ENCODE measurements at regions not wholly inside any gene's neighbourhood (a gene's known extent, or its start where the extent isn't known, plus 50 kb on each side); places are given as distances from the start of the nearest gene placed in this dataset.

DNA sequence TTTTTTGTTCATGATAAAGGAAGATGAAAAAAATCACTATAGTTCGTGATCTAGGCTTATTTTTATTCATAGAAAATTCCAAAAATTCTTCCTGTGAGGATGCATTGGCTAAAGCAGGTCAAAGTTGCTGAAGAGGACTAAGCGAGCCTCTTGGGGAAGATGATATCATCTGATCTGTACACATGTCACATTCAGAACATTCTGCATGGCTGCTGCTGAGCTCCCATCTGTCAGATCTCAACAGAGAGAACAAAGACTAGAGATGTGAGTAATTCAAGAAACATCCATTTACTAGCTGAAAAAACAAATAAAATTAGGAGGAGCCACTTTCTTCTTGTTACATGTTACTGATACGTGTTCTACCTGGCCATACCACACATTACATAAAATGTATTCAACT, 518.6 kb upstream of the FSIP2 start:
- no peak for TF ChIP-seq ZFX (IDR thresholded peaks at IDR 0.05)
- TF ChIP-seq, protein P1, sequence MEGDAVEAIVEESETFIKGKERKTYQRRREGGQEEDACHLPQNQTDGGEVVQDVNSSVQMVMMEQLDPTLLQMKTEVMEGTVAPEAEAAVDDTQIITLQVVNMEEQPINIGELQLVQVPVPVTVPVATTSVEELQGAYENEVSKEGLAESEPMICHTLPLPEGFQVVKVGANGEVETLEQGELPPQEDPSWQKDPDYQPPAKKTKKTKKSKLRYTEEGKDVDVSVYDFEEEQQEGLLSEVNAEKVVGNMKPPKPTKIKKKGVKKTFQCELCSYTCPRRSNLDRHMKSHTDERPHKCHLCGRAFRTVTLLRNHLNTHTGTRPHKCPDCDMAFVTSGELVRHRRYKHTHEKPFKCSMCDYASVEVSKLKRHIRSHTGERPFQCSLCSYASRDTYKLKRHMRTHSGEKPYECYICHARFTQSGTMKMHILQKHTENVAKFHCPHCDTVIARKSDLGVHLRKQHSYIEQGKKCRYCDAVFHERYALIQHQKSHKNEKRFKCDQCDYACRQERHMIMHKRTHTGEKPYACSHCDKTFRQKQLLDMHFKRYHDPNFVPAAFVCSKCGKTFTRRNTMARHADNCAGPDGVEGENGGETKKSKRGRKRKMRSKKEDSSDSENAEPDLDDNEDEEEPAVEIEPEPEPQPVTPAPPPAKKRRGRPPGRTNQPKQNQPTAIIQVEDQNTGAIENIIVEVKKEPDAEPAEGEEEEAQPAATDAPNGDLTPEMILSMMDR (conservative IDR thresholded peaks at IDR 0.05) = no peak
- H3K27ac ChIP-seq = no peak overlapping the region

DNA sequence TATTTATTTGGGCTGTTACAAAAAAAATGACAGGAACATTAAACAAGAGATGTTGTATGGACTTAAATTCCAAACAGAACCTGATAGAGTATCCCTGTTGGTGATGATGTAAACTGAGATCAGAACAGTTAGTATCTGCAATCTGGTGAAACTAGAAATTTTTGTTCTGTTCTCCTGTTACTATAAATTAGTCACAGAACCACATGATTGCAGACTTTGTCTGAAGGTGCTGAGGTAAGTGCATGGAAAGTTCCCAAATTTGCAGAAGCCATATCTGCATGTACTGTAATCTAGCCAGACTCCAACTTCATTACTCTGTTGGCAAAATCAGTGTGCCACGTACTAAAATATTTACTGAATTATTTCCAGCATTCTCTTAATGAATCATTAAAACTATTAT, 516.3 kb upstream of the FSIP2 start:
- no peak overlapping the region for H3K27ac ChIP-seq
- no peak for TF ChIP-seq ZFX (IDR thresholded peaks at IDR 0.05)

DNA sequence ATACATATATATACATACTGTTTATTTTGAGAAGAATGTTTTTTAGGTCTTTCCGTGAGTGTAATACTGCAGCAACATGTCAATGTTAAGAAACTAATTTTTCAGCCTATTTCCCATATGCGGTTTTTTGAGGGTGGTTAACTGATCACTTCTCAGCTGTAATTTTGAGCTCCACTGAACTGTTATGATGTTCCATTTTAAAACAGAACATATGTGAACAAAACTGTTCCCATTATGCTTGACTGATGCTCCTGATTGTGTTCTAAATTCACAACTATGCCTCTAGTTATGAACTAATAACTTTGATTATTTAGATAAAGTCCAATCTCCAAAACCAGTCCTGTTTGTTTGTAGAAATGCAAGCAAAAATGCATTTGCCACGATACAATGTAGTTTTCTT, 511.2 kb upstream of the FSIP2 start:
- H3K27ac ChIP-seq = no peak overlapping the region
- no peak for TF ChIP-seq ZFX (IDR thresholded peaks at IDR 0.05)
- TF ChIP-seq, protein P1 (conservative IDR thresholded peaks at IDR 0.05) = no peak

DNA sequence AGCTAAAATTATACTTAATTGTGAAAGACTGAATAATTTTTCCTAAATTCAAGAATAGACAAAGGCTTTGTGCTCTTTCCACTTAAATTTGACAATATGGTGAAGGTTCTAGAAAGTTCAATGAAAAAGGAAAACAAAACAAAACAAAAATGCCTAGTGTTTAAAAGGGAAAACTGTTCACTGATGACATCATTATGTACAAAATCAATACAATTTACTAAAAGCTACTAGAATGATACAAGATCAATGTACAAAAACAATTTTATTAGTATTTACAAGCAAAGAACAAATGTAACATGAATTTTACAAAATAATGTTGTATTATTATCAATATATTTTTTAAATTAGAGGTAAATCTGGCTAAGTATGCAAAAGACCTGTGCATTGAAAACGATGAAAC, 499.1 kb upstream of the FSIP2 start:
- TF ChIP-seq, protein P1 (conservative IDR thresholded peaks at IDR 0.05) = no peak
- TF ChIP-seq ZFX (IDR thresholded peaks at IDR 0.05) = no peak
- H3K27ac ChIP-seq = no peak overlapping the region

DNA sequence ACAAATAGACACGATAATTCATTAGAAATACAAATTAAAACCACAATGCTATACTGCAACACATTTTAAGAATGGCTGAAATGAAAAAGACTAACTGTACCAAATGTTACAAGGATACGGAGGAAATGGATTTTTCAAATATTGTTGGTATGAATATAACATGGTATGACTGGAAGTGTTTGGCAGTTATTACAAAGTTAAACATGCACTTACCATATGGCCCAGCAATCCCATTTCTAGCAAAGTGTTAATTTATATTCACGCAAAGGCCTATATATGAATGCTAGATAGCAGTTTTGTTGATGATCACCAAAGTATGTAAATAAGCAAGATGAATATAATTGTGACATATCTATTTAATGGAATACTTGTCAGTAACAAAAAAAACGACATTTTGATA, 497.8 kb upstream of the FSIP2 start:
- no peak overlapping the region for H3K27ac ChIP-seq
- TF ChIP-seq ZFX (IDR thresholded peaks at IDR 0.05) = no peak
- TF ChIP-seq, protein P1 (conservative IDR thresholded peaks at IDR 0.05) = no peak

DNA sequence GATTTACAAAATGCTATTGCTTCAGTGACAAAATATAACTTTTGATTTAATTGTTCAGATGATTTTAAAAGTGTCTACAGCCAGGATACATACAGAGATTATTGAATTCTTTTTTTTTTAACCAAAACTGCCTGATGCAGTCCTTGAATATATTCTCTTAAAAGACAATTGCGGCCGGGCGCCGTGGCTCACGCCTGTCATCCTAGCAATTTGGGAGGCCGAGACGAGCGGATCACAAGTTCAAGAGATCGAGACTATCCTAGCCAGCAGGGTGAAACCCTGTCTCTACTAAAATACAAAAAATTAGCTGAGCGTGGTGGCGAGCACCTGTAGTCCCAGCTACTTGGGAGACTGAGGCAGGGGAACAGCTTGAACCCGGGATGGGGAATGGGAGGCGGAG, 497.0 kb upstream of the FSIP2 start:
- TF ChIP-seq, protein P1 (conservative IDR thresholded peaks at IDR 0.05) = no peak
- TF ChIP-seq ZFX (IDR thresholded peaks at IDR 0.05) = no peak
- H3K27ac ChIP-seq = no peak overlapping the region

DNA sequence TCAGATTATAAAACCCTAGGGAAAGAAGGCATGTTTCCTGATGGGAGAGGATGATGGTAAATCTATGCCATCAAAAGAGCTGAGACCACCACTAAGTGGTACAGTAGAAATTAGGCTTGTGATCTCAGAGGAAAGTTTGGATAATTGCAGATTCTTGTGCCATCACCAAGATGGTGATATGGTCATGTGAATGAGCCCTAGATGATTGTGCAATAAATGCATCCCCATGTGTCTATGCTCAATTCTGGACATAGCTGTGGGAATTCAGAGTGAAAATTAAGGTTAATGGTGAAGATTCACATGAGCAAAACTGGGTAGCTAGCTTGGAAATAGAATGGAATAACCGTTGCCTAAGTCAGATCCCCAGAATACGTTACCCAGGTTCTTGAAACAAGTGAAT, 496.1 kb upstream of the FSIP2 start:
- no peak overlapping the region for H3K27ac ChIP-seq
- no peak for TF ChIP-seq ZFX (IDR thresholded peaks at IDR 0.05)
- TF ChIP-seq, protein P1 (conservative IDR thresholded peaks at IDR 0.05) = no peak

DNA sequence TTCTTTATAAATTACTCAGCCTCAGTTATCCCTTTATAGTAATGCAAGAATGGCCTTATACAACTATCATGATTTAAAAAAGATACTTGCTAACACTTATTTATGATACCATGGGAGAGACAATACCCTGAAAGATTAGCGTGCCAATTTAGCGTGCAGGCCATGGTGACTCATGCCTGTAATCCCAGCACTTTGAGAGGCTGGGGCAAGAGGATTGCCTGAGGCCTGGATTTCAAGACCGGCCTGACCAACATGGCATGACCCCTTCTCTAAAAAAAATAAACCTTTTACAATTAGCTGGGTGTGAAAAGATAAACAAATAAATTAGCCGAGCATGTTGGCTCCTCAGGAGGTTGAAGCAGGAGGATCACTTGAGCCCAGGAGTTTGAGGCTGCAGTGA, 493.4 kb upstream of the FSIP2 start:
- TF ChIP-seq ZFX (IDR thresholded peaks at IDR 0.05) = no peak
- TF ChIP-seq, protein P1 (conservative IDR thresholded peaks at IDR 0.05) = no peak
- H3K27ac ChIP-seq = no peak overlapping the region

All from C4-2B (cell line).